Nucleus accumbens (tissue), 56 donors: ENCODE measurements at regions not wholly inside any gene's neighbourhood (a gene's known extent, or its start where the extent isn't known, plus 50 kb on each side); places are given as distances from the start of the nearest gene placed in this dataset.
"Not testable (repeated sequence)": the region's sequence is repeated elsewhere in the genome, so short reads cannot be mapped to it uniquely, and the experiment has no call there.

Source experiments
- DNase-seq, 56 donors: peaks; one replicate each; lab custom pipeline; 2025; lab: John Stamatoyannopoulos, UW

DNA sequence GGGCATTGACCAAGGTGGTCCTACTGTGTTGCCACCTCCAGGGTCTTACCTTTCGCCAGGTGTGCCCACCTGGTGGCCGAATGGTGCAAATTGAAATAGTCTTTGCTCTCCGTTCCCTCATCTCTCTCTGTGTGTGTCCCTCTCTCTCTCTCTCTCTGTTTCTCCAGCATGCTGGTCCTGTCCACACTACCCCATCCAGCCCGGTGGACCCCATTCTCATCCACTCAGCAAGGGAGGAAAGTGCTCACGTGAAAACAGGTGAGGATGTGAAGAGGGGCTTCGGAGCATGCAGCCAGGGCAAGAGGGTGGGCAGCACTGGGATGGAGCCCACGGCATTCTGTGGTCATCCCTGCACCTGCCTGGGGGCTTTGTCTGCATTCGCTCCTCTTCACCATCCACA, 150.1 kb downstream of the CRLF2 start:
- no peak for DNase-seq

DNA sequence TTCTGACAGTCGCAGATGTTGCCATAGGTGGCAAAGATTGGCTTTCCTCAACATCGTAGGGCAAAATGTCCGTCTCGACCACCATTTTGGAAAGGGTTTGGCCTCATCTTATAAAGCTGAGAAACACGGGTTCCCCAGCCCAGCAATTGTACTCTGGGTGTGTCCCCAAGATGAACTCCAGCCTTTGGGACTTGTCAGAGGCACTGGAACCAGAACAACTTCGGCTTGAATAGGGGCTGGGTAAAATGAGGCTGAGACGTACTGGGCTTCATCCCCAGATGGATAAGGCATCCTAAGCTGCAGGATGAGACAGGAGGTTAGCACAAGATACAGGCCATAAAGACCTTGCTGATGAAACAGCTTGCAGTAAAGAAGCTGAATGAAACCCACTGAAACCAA, 151.9 kb downstream of the CRLF2 start:
- no peak for DNase-seq

DNA sequence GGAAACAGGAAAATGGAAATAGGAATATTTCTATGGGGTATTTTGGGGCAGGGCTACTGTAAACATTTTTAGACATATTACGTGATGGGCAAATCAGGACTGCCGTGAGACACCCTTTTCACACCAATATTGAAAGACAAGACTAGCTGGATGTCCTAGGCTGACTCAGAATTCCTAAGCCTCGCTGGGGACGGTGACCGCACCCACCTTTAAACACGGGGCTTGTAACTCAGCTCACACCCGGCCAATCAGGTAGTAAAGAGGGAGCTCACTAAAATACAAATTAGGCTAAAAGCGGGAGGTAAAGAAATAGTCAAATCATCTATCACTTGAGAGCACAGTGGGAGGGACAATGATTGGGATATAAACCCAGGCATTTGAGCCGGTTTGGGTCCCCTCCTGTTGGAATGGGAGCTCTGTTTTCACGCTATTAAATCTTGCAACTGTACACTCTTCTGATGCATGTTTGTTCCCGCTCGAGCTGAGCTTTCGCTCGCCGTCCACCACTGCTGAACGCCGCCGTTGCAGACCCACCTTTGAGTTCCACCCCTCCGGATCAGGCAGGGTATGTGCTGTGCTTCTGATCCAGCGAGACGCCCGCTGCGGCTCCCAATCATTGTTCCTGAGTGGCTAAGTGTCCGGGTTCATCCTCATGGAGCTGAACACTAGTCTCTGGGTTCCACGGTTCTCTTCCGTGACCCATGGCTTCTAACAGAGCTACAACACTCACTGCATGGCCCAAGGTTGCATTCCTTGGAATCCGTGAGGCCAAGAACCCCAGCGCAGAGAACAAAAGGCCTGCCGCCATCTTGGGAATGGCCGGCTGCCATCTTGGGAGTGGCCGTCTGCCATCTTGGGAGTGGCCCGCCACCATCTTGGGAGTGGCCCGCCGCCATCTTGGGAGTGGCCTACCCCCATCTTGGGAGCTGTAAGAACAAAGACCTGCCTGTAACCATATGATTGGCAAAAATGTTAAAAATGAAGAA, 152.6 kb downstream of the CRLF2 start:
- no peak for DNase-seq

DNA sequence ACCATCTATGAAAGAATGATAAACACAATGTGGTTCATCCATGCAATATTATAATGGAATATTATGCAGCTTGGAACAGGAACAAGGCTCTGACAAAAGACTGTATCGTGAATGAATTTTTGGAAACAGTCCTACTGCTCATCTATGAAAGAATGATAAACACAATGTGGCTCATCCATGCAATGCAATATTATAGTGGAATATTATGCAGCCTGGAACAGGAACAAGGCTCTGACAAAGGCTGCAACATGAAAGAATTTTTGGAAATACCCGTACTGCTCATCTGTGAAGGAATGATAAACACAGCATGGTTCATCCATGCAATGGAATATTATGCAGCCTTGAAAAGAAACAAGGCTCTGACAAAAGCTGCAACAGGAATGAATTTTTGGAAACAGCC, 158.8 kb downstream of the CRLF2 start:
- DNase-seq: not testable (repeated sequence)

DNA sequence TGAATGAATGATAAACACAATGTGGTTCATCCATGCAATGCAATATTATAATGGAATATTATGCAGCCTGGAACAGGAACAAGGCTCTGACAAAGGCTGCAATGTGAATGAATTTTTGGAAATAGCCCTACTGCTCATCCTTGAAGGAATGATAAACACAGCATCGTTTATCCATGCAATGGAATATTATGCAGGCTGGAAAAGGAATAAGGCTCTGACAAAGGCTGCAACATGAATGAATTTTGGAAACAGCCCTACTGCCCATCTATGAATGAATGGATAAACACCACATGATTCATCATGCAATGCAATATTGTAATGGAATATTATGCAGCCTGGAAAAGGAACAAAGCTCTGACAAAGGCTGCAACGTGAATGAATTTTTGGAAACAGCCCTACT, 159.4 kb downstream of the CRLF2 start:
- no peak for DNase-seq

DNA sequence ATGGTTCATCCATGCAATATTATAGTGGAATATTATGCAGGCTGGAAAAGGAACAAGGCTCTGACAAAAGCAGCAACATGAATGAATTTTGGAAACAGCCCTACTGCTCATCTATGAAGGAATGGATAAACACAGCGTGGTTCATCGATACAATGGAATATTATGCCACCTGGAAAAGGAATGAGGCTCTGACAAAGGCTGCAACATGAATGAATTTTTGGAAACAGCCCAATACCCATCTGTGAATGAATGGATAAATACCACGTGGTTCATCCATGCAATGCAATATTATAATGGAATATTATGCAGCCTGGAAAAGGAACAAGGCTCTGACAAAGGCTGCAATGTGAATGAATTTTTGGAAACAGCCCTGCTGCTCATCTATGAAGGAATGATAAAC, 160.4 kb downstream of the CRLF2 start:
- no peak for DNase-seq

DNA sequence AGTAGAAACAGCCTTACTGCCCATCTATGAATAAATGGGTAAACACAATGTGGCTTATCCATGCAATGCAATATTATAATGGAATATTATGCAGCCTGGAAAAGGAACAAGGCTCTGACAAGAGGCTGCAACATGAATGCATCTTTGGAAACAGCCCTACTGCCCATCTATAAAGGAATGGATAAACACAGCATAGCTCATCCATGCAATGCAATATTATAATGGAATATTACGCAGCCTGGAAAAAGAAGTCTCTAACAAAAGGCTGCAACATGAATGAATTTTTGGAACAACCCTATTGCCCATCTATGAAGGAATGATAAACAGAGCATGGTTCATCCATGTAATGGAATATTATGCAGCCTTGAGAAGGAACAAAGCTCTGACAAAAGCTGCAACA, 161.0 kb downstream of the CRLF2 start:
- DNase-seq: no peak

DNA sequence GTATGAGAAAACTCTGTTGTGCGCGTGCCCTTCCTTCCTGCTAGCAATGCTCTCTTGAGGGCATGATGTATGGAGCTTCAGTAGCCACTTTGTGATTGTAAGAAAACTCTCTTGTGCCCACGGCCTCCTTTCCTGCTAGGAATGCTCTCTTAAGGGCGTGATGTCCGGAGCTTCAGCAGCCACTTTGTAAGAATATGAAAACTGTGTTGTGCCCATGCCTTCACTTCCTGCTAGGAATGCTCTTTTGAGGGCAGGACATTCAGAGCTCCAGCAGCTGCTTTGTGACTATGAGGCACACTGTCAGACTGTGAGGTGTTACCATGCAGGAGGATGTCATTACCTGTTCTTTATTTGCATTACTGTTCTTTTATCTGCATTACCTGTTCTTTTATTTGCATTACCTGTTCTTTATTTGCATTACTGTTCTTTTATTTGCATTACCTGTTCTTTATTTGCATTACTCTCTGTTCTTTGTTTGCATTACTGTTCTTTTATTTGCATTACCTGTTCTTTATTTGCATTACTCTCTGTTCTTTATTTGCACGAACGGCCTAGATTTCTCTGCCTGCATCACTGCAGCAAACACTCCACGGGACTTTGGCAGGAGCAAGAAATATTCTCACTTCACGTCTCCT, 166.7 kb downstream of the CRLF2 start:
- no peak for DNase-seq

DNA sequence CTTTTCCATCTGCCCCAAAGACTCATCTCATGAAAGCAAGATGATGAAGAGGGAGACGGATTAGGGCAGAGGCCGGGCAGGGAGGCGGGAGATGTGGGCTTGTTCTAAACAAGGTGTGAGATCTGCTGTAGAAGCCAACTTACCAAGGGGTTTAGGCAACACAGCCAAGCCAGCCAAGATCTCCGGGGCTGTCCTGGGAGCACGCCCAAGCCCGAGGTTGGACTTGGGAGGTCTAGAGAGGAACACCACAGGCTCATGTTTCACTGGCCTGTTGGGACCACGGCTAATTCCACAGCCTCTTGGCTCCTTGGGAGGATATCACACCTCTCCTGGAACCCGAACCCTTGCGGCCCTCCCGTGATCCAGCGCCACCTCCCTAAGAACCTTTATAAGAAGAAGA, 171.4 kb downstream of the CRLF2 start:
- no peak for DNase-seq

DNA sequence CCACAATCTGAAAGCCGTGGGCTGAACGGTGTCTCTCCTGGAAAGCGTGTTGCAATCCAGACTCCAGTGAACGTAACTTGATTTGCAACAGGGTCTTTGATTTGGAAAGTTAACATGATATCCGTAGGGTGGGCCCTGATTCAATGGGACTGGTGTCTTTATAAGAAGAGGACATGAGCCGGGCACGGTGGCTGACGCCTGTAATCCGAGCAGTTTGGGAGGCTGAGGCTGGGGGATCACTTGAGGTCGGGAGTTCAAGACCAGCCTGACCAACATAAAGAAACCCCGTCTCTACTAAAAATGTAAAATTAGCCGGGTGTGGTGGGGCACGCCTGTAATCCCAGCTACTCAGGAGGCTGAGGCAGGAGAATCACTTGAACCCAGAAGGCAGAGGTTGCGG, 176.5 kb downstream of the CRLF2 start:
- not testable (repeated sequence) for DNase-seq

DNA sequence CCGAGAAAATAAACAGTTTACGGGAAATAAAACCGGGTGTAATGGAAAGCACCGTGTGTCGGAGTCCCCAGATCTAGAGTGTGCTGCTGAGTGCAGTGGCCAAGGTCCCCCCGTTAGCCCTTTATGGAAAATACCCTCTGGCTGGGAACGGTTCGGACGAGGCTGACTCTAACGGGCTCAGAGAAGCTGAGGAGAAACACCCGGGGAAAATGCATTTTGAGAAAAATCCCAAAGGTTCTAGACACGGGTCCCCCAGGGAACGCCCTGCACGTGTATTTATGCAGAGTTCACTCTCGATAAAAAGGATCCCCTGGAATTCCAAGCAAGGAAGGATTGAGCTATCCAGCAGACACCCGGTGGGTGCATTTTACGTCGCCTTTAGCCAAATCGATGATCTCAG, 177.2 kb downstream of the CRLF2 start:
- no peak for DNase-seq

DNA sequence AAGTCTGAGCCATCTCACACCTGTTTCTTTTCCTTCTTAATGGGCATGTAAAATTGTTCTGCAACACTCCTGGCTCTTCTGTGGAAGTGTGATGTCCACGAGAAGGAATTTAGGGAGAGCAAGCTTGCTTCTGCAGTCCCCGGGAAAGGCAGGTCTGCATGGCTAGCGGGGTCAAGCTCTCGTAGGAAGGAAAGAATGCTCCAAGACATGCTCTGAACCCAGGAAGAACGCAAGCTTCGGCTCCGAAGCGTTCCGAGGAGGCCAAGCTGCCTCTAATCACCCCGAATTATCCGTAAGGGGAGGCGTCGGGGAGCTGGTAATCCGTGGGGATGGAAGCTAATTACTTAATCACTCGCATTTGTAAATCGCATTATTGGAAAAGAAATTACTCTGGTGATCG, 177.7 kb downstream of the CRLF2 start:
- DNase-seq: no peak

DNA sequence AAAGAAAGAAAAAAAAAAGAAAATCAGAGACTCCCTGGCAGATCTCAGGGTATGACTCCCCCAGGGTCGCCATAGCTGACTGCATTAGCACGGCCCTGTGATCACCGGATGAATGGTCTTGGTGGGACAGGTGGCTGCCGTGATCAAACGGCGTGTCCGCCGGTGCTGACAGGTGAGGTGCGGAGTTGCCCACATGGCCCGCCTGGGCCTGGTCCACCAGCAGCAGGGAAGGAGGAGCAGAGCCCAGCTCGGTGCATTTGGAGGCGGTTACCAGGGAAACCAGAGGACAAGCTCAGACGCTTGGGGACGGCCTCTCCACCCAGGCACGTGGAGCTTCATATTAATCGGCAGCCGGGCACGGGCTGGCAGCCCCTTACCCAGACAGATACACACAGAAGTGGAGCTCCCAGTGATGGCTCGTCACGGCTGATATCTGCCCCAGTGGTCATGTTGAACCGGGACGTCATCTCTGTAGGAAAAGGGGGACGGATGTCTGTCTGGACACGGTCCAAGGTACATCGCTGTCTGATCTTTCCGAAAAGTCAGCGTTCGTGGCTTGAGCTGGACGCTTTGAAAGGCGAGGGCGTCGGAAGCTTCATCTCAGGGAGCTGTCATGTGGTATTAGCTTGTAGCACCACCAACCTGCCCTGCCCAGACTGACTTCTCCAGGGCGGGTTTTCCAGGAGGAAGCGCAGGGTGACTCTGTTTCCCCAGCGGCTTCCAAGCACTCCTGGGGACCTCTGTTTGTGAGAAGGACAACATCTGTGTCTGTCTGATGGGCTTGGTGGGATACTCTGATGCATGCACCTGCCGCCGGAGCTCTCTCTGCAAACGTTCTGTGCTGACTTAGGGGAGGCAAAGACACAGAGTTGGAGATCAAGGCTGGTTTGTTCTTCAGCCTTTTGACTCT, 180.7 kb downstream of the CRLF2 start:
- no peak for DNase-seq

DNA sequence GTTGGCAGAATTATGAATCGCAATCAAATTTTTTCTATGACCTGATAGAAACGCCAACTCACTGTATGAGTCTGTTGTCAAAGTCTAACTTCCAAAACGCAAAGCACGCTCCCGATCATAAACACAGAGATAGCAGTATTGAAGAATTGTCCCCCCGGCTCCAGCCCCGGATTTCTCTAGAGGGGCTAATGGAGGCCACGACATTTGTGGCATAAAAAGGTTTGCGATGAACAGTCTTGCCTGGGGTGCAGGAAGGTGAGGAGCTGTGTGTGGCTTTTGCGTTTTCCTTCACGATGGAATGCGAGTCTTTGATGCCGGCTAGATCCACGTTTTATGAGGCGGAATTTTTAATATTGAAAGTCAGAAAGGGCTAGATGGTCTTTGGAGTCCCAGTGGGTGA, 183.0 kb downstream of the CRLF2 start:
- DNase-seq: no peak

DNA sequence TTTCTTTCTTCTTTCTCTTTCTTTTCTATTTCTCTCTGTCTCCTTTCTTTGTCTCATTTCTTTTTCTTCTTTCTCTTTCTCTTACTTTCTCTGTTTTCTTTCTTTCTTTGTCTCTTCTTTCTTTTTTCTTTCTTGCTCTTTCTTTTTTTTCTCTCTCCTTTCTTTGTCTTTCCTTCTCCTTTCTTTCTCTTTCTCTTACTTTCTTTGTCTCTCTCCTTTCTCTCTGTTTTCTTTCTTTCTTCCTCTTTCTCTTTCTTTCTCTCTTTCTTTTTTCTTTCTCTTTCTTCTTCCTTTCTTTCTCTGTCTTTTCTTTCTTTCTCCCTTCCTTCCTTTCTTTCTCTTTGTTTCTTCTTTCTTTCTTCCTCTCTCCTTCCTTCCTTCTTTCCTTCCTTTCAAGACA, 184.8 kb downstream of the CRLF2 start:
- no peak for DNase-seq

DNA sequence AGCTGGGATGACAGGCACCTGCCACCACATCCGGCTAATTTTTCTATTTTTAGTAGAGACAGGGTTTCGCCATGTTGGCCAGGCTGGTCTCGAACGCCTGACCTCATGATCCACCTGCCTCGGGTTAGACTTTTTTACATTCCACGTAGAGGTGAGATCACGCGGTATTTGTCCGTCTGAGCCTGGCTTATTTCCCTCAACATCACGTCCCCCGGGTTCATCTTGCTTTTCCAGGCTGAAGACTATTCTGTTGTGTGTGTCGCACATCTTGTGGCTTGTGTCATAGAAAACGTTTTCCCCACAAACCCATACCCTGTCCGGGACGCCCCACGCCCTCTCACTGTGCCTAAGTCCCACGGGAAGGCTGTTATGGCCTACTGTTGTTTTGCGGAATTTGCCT, 185.3 kb downstream of the CRLF2 start:
- DNase-seq: no peak

DNA sequence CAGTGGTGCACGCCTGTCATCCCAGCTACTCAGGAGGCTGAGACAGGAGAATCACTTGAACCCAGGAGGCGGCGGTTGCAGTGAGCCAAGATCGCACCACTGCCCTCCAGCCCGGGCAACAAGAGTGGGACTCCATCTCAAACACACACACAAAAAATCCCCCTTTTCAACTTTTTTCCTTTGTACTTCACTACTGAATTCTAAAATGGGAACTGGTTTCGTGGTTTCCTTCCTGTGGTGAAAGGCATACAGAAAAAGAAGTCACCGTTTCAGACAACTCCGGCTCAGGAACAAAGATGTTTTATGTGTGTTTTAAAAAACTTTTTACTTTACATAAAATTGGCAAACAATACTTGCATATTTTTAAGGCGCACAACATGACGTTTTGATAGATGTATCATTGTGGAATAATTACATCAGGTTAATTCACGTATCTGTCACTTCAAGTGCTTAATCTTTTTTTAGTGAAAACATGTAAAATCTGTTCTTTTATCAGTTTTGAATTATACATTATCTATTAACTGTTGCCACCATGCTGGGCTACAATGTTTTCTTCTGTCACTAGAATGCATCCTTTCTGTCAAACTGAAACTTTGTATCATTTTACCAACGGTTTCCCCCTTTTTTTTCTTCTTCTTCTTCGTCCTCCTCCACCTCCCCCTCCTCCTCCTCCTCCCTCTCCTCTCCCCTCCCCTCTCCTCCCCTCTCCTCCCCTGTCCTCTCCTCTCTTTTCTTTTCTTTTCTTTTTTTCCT, 186.0 kb downstream of the CRLF2 start:
- no peak for DNase-seq

DNA sequence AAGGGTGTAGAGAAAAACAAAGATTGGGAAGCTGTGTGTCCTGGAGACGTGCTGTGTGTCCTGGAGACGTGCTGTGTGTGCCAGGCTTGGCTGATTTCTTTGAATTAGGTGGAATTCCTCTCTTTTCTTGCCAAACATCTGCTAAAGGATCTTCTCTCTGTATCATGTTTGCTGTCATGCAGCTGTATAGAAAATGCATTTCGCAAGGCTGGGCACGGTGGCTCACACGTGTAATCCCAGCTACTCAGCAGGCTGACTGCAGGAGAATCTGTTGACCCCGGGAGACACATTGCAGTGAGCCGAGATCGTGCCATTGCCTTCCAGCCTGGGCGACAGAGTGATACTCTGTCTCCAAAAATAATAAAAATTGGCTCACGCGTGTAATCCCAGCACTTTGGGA, 187.0 kb downstream of the CRLF2 start:
- DNase-seq: no peak

DNA sequence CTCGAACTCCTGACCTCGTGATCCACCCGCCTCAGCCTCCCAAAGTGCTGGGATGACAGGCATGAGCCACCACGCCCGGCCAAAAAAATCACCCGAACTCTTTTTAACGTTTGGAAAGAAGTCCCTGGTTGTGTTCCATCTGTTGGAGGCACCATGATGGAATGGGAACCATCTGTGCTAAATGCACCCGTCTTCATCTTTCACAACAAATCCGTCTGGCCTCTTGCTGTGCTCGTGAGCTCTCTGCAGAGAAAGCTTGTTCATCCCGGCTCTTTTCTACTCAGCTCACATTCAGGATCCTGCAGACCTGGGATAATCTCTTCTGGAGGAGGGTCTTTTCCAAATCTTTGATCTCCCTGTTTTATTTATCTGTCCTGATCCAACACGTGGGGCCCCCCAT, 188.8 kb downstream of the CRLF2 start:
- DNase-seq: no peak

DNA sequence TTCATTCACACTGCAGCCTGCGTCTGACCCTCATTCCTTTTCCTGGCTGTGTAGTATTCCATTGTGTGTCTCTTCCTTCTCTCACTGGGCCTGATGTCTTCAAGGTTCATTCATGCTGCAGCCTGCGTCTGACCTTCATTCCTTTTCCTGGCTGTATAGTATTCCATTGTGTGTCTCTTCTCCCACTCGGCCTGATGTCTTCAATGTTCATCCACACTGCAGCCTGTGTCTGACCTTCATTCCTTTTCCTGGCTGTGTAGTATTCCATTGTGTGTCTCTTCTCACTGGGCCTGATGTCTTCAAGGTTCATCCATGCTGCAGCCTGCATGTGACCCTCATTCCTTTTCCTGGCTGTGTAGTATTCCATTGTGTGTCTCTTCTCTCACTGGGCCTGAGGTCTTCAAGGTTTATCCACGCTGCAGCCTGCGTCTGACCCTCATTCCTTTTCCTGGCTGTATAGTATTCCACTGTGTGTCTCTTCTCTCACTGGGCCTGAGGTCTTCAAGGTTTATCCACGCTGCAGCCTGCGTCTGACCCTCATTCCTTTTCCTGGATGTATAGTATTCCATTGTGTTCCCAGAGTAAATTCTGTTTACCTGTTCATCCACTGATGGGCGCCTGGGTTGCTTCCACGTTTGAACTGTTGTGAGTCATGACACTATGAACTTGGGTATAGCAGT, 191.0 kb downstream of the CRLF2 start:
- DNase-seq: not testable (repeated sequence)
